Nephron (organoid): ENCODE measurements at regions not wholly inside any gene's neighbourhood (a gene's known extent, or its start where the extent isn't known, plus 50 kb on each side); places are given as distances from the start of the nearest gene placed in this dataset.
"Not testable (repeated sequence)": the region's sequence is repeated elsewhere in the genome, so short reads cannot be mapped to it uniquely, and the experiment has no call there.

ENCODE experiments used
- H3K27ac Mint-ChIP-seq, 3 experiments: 2 replicates each; pipeline ENCODE4 v1.8.0; 2020; ENCODE audit warnings: mixed read lengths in 3 of 3, mild to moderate bottlenecking in 2 of 3, moderate library complexity in 1 of 3
- H3K27me3 Mint-ChIP-seq: 2 replicates; pipeline ENCODE4 v1.8.0; 2021; ENCODE audit warnings: low read depth, mild to moderate bottlenecking, moderate library complexity, mixed read lengths
- H3K36me3 Mint-ChIP-seq: 2 replicates; pipeline ENCODE4 v1.8.0; 2020; ENCODE audit warnings: low read depth, mixed read lengths
- H3K4me1 Mint-ChIP-seq: 2 replicates; pipeline ENCODE4 v1.8.0; 2020; ENCODE audit warnings: mixed read lengths
- H3K4me3 Mint-ChIP-seq, 3 experiments: 2 replicates each; pipeline ENCODE4 v1.8.0; 2020; ENCODE audit warnings: mild to moderate bottlenecking in 3 of 3, mixed read lengths in 3 of 3, moderate library complexity in 2 of 3
- H3K9me3 Mint-ChIP-seq: 2 replicates; pipeline ENCODE4 v1.8.0; 2020; ENCODE audit warnings: mixed read lengths
- TF ChIP-seq, protein P1 (sequence below), 3 experiments: fragments of 200-600 bp; sonication (generic); IDR thresholded peaks; one replicate each; pipeline ENCODE4 v1.5.0; 2021; ENCODE audit warnings: antibody characterized with exemption in 3 of 3; ENCODE audit not compliant: unreplicated experiment in 3 of 3

DNA sequence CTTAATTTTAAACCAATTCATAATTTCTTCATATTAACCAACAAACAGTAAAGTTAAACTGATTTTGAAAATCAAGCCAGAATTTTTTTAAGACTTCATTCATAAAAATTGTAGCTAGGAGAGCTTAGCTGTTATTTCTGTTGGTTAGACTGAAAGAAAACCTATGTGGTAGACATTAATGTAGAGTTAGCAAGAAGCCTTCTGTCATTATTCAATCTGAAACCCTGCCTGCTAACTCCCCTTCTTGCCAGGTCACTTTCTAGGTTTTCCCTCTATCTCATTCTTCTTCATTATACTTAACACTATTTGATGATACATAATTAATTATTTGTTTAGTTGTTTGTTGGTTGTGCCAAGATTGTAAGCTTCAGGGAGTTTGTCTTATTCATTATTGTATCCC lies 304.3 kb upstream of the MEF2C start:
- H3K4me3 Mint-ChIP-seq, result no peak overlapping the region
- no peaks in the 10 kb centered on the region for H3K9me3 Mint-ChIP-seq
- H3K27ac Mint-ChIP-seq, result no peak overlapping the region
- TF ChIP-seq, protein P1, sequence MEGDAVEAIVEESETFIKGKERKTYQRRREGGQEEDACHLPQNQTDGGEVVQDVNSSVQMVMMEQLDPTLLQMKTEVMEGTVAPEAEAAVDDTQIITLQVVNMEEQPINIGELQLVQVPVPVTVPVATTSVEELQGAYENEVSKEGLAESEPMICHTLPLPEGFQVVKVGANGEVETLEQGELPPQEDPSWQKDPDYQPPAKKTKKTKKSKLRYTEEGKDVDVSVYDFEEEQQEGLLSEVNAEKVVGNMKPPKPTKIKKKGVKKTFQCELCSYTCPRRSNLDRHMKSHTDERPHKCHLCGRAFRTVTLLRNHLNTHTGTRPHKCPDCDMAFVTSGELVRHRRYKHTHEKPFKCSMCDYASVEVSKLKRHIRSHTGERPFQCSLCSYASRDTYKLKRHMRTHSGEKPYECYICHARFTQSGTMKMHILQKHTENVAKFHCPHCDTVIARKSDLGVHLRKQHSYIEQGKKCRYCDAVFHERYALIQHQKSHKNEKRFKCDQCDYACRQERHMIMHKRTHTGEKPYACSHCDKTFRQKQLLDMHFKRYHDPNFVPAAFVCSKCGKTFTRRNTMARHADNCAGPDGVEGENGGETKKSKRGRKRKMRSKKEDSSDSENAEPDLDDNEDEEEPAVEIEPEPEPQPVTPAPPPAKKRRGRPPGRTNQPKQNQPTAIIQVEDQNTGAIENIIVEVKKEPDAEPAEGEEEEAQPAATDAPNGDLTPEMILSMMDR (IDR thresholded peaks at IDR 0.05; ENCODE audit: unreplicated experiment in 3 of 3), result no peak
- no peaks in the 10 kb centered on the region for H3K36me3 Mint-ChIP-seq
- no peaks in the 10 kb centered on the region for H3K27me3 Mint-ChIP-seq
- peaks cover 28% of the 10 kb centered on the region for H3K4me1 Mint-ChIP-seq

DNA sequence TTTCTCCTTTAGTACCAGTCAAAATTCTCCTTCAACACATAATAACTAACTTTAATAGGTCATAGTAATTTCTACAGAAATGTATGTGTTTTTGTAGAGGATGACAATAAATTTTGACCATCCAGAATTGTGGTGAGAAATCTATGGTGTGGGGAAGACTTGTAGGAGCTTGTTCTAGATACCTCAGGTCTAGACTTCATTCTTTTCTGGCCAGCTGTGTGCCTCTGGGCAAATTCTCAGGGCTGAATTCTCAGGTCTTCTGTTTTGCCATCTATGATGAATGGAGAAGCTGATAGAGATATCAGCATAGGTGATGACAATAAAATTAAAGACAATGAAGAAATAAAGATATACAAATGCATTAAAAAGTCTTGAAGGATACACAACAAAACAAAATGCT lies 298.6 kb upstream of the MEF2C start:
- Mint-ChIP-seq H3K4me1 (peaks cover 11% of the 10 kb centered on the region), H3K9me3 (no peaks in the 10 kb centered on the region), H3K27me3 (no peaks in the 10 kb centered on the region), H3K4me3 (no peak overlapping the region), H3K27ac (no peak overlapping the region), H3K36me3 (no peaks in the 10 kb centered on the region)
- TF ChIP-seq, protein P1 (IDR thresholded peaks at IDR 0.05; ENCODE audit: unreplicated experiment in 3 of 3), result no peak

DNA sequence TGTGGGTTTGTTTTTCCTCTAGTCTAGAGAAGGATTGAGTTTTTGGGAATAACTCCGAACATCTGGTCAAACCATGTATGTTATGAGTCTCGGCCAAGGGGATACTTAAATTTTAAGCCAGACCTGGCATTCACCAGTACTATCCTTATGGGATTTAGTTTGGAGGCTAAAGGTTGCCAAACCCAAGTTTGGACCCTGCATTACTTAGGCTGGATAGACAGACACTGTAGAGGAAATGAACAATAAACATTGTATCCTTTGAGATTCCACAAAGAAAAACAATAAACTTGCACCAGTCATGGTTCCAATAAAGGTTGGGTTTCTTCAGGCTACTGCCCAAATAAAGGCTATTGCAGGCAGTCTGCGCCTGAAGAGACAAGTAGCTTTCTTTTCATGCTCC lies 296.7 kb upstream of the MEF2C start:
- Mint-ChIP-seq H3K4me3 (no peak overlapping the region), H3K4me1 (peaks cover 11% of the 10 kb centered on the region), H3K27me3 (no peaks in the 10 kb centered on the region), H3K9me3 (no peaks in the 10 kb centered on the region), H3K36me3 (no peaks in the 10 kb centered on the region), H3K27ac (no peak overlapping the region)
- TF ChIP-seq, protein P1 (IDR thresholded peaks at IDR 0.05; ENCODE audit: unreplicated experiment in 3 of 3), result no peak

DNA sequence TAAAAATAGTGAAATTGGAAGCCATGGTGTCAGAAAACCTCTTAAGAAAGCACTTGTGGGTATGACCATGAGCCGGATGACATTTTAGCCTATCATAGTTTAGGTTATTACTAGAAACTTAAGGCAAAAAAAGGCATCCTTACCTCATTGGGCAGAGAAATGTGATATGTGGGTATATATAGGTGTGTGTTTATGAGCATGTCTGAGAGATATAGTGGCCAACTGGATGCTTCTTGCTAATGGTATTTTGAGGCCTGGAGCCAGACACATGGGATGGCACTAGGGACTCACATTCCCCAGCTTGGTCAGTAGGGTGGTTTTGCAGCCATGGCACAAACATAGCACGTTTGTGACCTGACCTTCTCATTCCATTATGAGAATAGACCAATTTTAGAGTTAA lies 295.6 kb upstream of the MEF2C start:
- Mint-ChIP-seq H3K9me3 (no peaks in the 10 kb centered on the region), H3K27me3 (no peaks in the 10 kb centered on the region), H3K36me3 (no peaks in the 10 kb centered on the region)

DNA sequence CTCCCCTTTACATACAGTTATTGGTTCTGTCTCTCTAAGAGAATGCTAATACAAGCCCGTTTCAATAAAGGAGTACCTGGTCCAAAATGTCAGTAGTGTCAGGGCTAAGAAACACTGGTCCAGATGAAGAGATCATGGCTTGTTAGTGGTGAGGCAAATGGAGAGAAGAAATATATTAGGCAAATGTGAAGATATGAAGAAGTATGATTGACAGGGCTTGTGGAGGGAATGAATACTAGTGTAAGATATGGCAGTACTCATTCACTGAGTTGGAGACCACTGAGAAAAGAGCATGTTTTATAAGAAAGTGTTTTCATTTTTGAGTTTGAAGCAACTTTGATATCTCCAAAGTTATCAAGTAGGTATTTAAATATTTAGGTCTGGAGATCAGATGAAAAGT lies 290.5 kb upstream of the MEF2C start:
- Mint-ChIP-seq H3K4me3 (no peak overlapping the region), H3K9me3 (no peaks in the 10 kb centered on the region), H3K27me3 (no peaks in the 10 kb centered on the region), H3K4me1 (peaks cover 8% of the 10 kb centered on the region), H3K27ac (no peak overlapping the region), H3K36me3 (no peaks in the 10 kb centered on the region)
- TF ChIP-seq, protein P1 (IDR thresholded peaks at IDR 0.05; ENCODE audit: unreplicated experiment in 3 of 3), result no peak

More for the DNA sequence above, 295.6 kb upstream of the MEF2C start:
- Mint-ChIP-seq H3K4me1 (peaks cover 11% of the 10 kb centered on the region), H3K4me3 (no peak overlapping the region), H3K27ac (no peak overlapping the region)
- TF ChIP-seq, protein P1 (IDR thresholded peaks at IDR 0.05; ENCODE audit: unreplicated experiment in 3 of 3), result no peak

DNA sequence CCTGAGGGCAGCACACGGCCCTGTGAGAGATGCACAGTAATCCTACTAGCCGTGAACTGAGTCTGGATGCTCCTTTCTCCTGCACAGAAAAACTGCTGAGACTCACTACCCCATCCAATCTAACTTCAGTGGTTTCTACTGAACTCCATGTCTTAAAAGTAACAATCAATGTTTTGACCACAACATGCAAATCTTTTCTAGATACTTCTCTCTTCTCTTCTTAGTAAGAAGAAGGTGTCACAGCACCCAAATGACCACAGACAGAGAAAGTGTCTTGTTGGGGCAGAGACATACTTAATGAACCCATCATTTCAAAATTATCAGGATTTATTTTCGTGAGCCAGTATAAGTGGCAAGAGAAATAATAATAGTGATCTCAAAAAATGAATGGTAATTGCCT lies 285.8 kb upstream of the MEF2C start:
- Mint-ChIP-seq H3K27me3 (no peaks in the 10 kb centered on the region), H3K9me3 (no peaks in the 10 kb centered on the region), H3K4me3 (no peak overlapping the region), H3K27ac (no peak overlapping the region), H3K36me3 (no peaks in the 10 kb centered on the region), H3K4me1 (no peaks in the 10 kb centered on the region)
- TF ChIP-seq, protein P1 (IDR thresholded peaks at IDR 0.05; ENCODE audit: unreplicated experiment in 3 of 3), result no peak

DNA sequence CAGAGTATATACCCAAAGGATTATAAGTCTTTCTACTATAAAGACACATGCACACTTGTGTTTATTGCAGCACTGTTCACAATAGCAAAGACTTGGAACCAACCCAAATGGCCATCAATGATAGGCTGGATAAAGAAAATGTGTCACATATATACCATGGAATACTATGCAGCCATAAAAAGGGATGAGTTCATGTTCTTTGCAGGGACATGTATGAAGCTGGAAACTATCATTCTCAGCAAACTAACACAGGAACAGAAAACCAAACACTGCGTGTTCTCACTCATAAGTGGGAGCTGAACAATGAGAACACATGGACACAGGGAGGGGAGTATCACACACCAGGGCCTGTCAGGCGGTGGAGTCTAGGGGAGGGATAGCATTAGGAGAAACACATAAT lies 281.7 kb upstream of the MEF2C start:
- not testable (repeated sequence) for H3K36me3 Mint-ChIP-seq, H3K27me3 Mint-ChIP-seq, H3K4me3 Mint-ChIP-seq, H3K4me1 Mint-ChIP-seq, H3K27ac Mint-ChIP-seq
- peaks cover 11% of the 10 kb centered on the region for H3K9me3 Mint-ChIP-seq
